Fibroblast of gingiva (primary cell): ENCODE measurements at regions not wholly inside any gene's neighbourhood (a gene's known extent, or its start where the extent isn't known, plus 50 kb on each side); places are given as distances from the start of the nearest gene placed in this dataset.
"Not testable (repeated sequence)": the region's sequence is repeated elsewhere in the genome, so short reads cannot be mapped to it uniquely, and the experiment has no call there.

Experiments used
- DNase-seq: peaks from one replicate; pipeline ENCODE4 v3.0.0-alpha.2; 2011; ENCODE audit warnings: low read depth

- no peak for DNase-seq
These were observed 574.4 kb upstream of the SOX9 start for GRCh38 chr17:71546419-71546818.

GRCh38 chr17:71547904-71548303 lies 572.9 kb upstream of the SOX9 start:
- no peak for DNase-seq

DNA sequence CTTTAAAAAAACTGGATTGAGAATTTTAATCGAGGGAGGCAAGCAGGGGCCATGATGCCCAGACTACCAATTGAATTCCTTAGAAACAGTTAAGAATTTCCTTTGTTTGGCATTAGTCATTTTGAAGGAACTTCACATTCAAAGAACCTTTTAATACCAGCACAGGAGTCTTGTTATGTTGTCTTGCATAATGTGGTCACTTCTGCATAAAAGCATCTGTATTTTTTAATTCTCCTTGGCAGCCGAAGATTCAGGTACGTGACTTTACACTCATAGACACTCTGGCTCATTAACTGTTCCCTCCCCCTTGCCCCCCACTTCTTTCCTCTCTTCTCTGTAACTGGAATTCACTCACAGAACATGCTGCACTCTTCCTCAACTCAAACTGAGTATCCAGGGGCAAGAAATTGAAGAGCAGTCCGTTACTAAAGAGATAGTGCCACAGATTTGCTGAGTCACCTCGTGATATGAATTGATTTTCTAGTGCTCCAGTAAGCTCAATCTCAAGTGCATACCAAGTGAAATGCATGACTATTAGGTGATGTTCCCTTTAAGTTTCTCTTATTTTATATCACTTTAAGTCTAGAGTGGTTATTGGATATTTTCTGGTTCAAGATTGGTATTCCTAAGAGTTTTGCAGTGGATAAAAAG lies 572.2 kb upstream of the SOX9 start:
- no peak for DNase-seq

DNA sequence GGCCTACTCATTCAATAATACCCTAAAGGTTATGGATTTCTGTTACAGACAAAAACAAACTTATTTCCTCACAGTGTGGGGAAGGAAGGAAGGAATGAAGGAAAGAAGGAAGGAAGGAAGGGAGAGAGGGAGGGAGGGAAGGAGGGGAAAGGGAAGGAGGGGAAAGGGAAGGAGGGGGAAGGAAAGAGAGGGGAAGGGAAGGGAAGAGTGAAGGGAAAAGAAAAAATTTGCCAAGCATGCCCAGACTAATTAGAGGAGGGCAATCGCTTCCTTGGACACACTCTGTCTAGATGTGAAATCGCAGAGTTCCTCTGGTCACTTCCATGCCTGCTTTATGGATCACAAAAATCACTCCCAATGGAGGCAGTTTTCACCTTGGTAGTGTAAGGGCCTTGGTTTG lies 570.1 kb upstream of the SOX9 start:
- DNase-seq, result no peak

DNA sequence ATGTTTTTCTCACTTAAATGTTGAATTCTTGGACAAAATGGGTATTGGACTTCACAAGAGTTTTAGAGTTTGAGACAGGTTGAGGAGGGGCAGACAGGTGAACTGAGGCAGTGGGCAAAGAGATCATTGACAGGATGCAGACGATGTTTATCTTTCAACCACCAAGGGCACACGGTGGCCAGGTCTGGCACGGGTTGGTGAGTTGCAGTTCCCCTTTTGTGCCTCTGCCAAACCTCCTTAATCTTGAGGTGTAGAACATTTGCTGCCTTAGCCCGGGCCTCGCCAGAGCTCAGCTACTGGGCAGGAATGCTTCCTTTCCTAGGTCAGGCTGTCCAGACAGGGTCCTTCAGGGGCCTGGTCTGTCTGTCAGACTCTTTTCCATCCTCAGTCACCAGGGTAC lies 567.4 kb upstream of the SOX9 start:
- no peak for DNase-seq

GRCh38 chr17:71558901-71559300 lies 561.9 kb upstream of the SOX9 start:
- DNase-seq, result no peak

DNA sequence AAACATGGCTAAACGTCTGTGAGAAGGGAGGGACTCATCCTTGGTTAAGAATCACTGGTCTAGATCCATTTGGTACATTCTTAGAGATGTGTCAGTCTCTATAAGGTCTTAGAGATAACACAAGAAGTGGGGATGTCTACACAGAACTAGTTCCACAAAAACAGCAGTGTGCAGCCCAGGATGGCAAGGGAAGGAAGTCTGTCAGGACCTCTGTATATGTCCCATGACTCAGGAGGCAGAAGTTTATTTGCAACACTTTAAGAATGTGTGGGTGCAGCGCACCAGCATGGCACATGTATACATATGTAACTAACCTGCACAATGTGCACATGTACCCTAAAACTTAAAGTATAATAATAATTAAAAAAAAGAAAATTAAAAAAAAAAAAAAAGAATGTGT lies 548.5 kb upstream of the SOX9 start:
- DNase-seq, result no peak

DNA sequence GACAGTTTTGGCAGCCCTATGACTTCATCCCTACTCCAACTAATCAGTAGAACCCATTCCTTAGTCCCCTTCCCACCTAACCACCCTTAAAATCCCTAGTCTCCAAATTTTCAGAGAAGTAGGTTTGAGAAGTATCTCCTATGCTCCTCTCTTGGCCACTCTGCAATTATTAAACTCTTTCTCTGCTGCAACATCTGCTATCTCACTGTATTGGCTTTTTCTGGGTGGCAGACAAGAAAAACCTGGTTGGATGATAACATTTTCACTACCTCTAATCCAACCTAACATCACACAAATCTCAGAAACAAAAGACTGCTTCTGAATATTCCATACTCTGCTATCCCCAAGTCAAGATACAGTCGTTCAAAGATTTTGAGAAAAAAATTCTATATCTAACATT lies 542.4 kb upstream of the SOX9 start:
- DNase-seq, result no peak

GRCh38 chr17:71580220-71580619 lies 540.6 kb upstream of the SOX9 start:
- DNase-seq, result no peak

GRCh38 chr17:71585540-71585939 lies 535.3 kb upstream of the SOX9 start:
- DNase-seq, result no peak

DNA sequence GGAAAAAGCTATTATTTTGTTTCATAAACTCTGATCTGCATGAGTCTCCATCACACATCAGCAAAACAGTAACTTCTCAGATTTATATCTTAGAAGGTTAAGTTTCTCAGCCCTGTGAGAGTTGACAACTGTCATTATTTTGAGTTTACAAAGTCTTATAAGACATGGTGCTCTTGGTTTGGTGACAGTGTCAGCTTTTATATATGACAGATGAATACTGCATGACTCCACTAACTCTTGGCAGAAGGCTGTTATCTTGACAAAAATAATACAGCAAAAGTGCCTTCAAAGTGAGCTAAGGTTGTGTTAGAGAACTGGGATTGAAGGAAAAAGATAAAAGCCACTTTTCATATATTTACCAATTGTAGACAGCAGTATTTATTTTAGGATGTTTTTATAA lies 528.4 kb upstream of the SOX9 start:
- DNase-seq, result no peak

DNA sequence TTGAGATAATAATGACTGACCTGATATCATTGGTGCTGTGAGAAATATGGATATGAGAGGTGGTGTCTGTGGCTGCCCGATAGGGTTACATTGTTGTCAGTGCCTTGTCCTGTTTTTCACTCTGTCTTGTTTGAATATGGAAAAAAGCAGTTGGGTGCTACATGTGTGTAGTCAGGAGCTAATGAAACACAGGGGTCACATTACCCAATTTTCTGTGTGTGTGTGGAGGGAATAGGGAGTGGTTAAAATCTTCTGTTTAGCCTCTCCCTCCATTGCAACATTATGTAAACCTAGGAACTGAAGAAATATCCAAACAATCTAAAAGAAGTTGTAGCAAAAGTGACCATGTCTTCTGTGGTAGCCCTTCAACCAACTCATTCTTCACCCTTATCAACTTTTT lies 527.7 kb upstream of the SOX9 start:
- DNase-seq, result no peak

GRCh38 chr17:71599583-71599982 lies 521.2 kb upstream of the SOX9 start:
- not testable (repeated sequence) for DNase-seq

DNA sequence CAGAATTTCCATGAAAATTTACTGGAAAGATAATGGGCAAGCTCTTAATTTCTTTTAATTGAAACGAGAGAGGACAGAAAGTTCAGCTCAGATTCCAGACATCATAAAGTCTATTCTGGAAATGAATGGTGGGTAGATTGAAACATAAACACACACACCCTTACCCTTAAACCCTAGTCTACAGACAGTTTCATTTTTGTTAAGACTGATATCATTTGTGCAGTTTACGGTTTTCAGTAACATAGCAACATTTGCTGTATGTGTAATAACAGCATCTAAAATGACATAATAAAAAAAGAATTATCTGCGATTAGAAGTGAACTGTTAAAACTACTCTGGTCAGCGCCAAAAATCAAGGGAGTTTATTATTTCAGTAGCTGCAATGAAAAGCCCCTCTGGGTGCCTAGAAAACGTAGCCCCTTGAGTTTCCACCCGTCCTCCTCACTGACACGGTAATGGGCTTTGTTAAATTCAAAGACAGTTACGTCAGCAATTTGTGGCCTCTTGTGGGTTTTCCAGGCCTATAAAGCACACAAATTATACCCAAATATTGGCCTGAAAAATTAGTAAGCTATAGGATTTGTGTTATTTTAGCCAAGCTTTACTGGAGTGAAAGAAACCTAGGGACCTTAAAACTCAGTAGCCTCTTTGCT lies 520.6 kb upstream of the SOX9 start:
- no peak for DNase-seq

GRCh38 chr17:71601894-71602504 lies 518.8 kb upstream of the SOX9 start:
- DNase-seq, result no peak

GRCh38 chr17:71613996-71614395 lies 506.8 kb upstream of the SOX9 start:
- DNase-seq, result no peak

DNA sequence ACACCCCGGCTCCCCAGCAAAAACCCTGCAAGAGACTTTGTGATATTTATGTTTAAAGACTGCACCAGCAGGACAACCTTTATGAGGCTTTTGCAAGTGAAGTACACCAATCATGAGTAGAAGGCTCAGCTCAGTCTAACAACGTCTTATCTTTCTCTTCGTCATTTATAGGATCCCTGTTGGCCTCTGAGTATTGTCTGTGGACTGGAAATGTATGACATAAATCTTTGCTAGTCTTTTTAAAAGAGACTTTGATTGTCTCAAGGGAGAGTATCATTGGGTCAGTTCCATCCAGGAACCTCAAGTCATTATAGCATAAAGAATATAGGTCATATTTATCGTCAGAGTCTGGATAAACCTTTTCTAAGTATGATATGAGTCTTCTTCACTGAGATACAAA lies 505.0 kb upstream of the SOX9 start:
- DNase-seq, result no peak

GRCh38 chr17:71617767-71618166 lies 503.1 kb upstream of the SOX9 start:
- DNase-seq, result not testable (repeated sequence)

DNA sequence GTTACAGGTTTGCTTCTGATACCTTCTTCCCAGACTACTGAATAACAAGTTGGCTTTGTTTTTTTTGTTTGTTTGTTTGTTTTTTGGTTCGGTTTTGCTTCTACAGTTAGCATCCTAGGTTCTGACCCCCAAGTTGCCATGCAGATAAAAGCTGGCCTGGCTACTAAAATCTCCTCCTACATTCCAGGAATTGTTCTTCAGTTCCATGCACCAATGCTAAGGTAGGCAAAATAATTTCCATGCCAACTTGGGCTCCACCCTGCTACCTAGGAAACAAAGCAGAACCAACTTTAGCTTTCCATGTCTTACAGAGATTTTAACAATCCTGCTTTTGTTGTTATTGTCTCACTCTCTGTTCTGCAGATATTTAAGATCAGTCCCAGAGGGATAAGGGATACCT lies 495.5 kb upstream of the SOX9 start:
- DNase-seq, result no peak

GRCh38 chr17:71628306-71628705 lies 492.5 kb upstream of the SOX9 start:
- DNase-seq, result no peak

DNA sequence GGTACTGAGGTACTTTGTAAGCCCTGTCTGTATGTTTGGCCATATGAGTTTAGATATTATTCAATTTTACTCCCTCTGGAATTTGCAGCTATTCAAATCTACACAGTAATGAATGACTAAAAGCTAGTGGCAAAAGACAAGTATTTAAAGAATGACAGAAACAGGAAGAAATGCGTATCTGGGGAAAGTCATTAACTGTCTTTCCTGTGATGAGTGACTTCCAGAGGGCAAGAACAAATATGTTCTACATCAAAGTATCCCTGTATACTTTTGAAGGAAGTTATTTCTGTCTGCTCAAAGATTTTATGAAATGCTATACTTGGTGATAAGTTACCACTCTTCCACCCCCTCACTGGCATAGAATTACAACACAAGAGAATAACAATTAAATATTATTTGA lies 489.3 kb upstream of the SOX9 start:
- DNase-seq, result peak; percentile 7

DNA sequence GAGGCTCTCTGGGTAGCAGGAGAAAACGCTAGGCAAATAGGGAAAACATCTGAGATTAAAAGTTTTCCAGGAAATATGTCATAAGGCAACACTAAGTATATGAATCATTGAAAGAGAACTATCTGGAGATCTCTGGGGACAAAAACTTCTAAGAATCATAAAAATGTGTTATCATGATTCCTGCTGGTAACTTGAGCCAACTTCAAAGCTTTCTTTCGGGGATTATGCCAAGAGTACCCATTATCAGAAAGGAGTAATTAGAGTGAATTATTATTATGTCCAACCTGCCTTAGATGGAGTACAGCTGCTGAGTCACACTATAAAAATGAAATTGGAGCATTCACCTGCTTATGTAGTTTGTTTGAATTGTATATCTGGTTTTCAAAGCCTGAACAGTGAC lies 488.5 kb upstream of the SOX9 start:
- no peak for DNase-seq

DNA sequence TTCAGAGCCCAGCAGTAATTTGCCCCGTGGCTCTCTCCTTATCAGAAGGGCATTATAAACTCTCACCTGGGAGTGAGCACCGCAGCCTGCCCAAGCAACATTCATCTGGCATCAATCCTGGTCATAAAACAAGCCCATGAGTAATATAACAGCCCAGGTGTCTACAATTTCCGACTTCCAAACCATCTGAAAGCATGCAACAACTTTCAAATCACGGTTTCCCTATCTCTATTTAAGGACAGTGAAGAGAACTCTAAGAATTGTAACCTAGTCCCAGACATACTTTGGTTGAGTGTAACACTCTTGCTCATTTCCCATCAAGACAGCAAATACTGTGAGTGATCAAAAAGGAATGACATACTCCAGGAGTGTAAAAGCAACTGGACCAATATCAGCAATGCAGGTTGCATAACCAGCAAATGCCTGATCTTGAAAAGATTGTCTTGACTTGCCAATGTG lies 487.4 kb upstream of the SOX9 start:
- DNase-seq, result peak; percentile 64

DNA sequence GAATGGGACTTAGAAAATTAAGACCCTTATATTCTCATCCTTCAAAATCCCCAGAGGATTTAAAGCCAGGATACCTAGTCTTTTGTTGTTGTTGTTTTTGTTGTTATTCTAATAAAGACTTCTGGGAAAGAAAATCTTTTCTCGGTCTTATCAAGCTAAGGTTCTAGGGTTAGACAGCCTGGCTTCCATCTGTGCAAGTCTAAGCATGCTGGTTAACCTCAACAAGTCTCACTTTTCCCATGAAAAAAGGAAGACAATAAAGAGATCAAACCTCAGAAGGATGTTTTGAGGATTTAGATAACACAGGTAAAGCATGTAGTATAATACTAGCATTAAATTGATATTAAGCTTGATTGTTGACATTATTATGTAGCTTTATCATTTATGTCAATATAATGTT lies 486.4 kb upstream of the SOX9 start:
- DNase-seq, result no peak
